ENCODE measurements at regions not wholly inside any gene's neighbourhood (a gene's known extent, or its start where the extent isn't known, plus 50 kb on each side); places are given as distances from the start of the nearest gene placed in this dataset.

DNA sequence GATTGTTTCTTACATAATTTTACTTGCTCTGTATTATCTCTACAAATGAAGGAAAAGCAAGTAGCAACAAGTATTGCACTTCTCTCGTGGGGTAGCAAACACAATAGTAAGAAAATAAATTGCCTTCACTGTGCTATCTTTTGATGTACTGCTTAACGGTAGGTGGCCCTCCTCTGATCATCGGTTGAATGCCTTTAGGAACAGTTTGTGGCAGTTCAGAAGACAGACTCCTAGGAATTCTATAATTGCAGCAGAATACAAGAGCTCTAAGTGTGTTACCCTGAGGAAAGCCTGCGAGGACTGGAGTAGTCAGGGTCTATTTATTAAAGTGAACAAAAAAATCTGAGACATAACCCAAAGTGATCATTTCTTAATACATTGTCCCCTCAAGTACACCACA lies 1135.9 kb downstream of the KCNT2 start:
- ATAC-seq (no peak), DNase-seq (ENCODE audit: extremely low read depth in 1 of 4, low spot score in 3 of 4) (no peak), FAIRE-seq (no peak)
- H3K9me3 ChIP-seq (replicated peaks; ENCODE audit: control insufficient read depth, insufficient read depth, low read depth, low read length) = no peaks in the 10 kb centered on the region; the same call in 1 of the 2 replicates
- H3K27me3 ChIP-seq (ENCODE audit: control insufficient read depth in 2 of 2, insufficient read depth in 2 of 2, low read length in 2 of 2) = no peaks in the 10 kb centered on the region
- CTCF ChIA-PET (ENCODE audit: low intra/inter-chr PET ratio) = no interaction called here
- no peak overlapping the region for H2AFZ ChIP-seq (ENCODE audit: low read depth, low read length)
- no peaks in the 10 kb centered on the region for H4K20me1 ChIP-seq (replicated peaks; ENCODE audit: control insufficient read depth, insufficient read depth, low read length)
- no peaks in the 10 kb centered on the region for H3K9me1 ChIP-seq (ENCODE audit: control insufficient read depth, insufficient read depth, low read length)
- in situ Hi-C loops (cut with MboI) = no loop called here
- no peak overlapping the region for H3K4me3 ChIP-seq
- no peak overlapping the region for H3K27ac ChIP-seq (ENCODE audit: extremely low read depth, low read depth, low read length)
- 5% methylated on average over 4 of the region's 4 CpGs for WGBS (ENCODE audit: insufficient coverage, low coverage, missing lambda C conversion rate)
- no peaks in the 10 kb centered on the region for H3K4me1 ChIP-seq (replicated peaks in 1 of 2; ENCODE audit: control insufficient read depth in 2 of 2, insufficient read depth in 2 of 2, low read length in 2 of 2)
- H3K9ac ChIP-seq (ENCODE audit: insufficient read depth in 1 of 2, low read depth in 2 of 2, low read length in 2 of 2) = no peak overlapping the region
- no peak overlapping the region for H3K4me2 ChIP-seq (ENCODE audit: insufficient read depth, low read length)
- intact Hi-C loops (cut with micrococcal nuclease) = no loop called here
- no peaks in the 10 kb centered on the region for H3K36me3 ChIP-seq (ENCODE audit: control insufficient read depth, insufficient read depth, low read length)
- no TSS peak for BruUV-seq (replicated peaks)
- POLR2A ChIA-PET = no interaction called here
- no peaks in the 10 kb centered on the region for H3K79me2 ChIP-seq (ENCODE audit: control insufficient read depth, insufficient read depth, low read length)
- TF ChIP-seq ZNF318 (IDR thresholded peaks at IDR 0.05; ENCODE audit: borderline replicate concordance in 1 of 2, low read depth in 1 of 2) (no peak), SP2 (IDR thresholded peaks at IDR 0.05; ENCODE audit: extremely low read depth, low read depth, low read length, poor library complexity, severe bottlenecking) (no peak), ZBTB9 (CRISPR knock-in tag; IDR thresholded peaks at IDR 0.05) (no peak), SLC30A9 (CRISPR knock-in tag; IDR thresholded peaks at IDR 0.05) (no peak), SIX5 (IDR thresholded peaks at IDR 0.05; ENCODE audit: borderline replicate concordance in 1 of 2, insufficient read depth in 1 of 2, low read depth in 1 of 2, low read length in 2 of 2) (no peak), MAX (CRISPR knock-in tag; IDR thresholded peaks at IDR 0.05) (no peak), SP1 (CRISPR knock-in tag; IDR thresholded peaks at IDR 0.05) (no peak)
- TF ChIP-seq, protein P1, sequence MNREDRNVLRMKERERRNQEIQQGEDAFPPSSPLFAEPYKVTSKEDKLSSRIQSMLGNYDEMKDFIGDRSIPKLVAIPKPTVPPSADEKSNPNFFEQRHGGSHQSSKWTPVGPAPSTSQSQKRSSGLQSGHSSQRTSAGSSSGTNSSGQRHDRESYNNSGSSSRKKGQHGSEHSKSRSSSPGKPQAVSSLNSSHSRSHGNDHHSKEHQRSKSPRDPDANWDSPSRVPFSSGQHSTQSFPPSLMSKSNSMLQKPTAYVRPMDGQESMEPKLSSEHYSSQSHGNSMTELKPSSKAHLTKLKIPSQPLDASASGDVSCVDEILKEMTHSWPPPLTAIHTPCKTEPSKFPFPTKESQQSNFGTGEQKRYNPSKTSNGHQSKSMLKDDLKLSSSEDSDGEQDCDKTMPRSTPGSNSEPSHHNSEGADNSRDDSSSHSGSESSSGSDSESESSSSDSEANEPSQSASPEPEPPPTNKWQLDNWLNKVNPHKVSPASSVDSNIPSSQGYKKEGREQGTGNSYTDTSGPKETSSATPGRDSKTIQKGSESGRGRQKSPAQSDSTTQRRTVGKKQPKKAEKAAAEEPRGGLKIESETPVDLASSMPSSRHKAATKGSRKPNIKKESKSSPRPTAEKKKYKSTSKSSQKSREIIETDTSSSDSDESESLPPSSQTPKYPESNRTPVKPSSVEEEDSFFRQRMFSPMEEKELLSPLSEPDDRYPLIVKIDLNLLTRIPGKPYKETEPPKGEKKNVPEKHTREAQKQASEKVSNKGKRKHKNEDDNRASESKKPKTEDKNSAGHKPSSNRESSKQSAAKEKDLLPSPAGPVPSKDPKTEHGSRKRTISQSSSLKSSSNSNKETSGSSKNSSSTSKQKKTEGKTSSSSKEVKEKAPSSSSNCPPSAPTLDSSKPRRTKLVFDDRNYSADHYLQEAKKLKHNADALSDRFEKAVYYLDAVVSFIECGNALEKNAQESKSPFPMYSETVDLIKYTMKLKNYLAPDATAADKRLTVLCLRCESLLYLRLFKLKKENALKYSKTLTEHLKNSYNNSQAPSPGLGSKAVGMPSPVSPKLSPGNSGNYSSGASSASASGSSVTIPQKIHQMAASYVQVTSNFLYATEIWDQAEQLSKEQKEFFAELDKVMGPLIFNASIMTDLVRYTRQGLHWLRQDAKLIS (CRISPR knock-in tag; IDR thresholded peaks at IDR 0.05) = no peak

Data from K562 (cell line).